ENCODE measurements at regions not wholly inside any gene's neighbourhood (a gene's known extent, or its start where the extent isn't known, plus 50 kb on each side); places are given as distances from the start of the nearest gene placed in this dataset.

DNA sequence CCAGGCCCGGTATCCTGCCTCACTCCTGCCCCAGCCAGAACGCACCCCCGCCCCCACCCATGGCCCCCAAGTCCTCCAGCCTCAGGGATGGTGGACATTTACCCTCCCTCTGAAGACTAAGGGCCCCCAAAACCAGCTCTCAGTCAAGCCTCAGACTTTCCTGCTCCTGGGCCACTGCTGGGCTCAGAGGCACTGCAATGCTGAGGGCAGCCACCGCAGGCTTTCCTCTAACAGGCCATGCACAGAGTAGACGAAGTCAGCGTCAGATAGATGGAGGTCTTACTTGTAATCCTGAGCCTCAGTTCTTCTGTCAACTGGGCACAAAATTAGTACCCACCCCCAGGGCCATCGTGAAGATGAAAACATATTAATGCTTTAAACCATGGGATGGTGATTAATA, 92.6 kb downstream of the TTC32 start:
- RAD21 ChIA-PET (ENCODE audit: unreplicated experiment): no interaction called here
- Histone ChIP-seq H3K27me3 (replicated peaks in 1 of 2; ENCODE audit: control insufficient read depth in 2 of 2, insufficient read depth in 2 of 2, low read length in 1 of 2) (no peaks in the 10 kb centered on the region; a peak in 1 of 4 replicates), H3K9ac (ENCODE audit: control insufficient read depth, insufficient read depth, low read length) (no peak overlapping the region), H3K27ac (ENCODE audit: control insufficient read depth, insufficient read depth) (no peak overlapping the region), H2AFZ (ENCODE audit: control insufficient read depth, low read depth, low read length) (no peak overlapping the region), H3K4me2 (ENCODE audit: control insufficient read depth, insufficient read depth) (no peak overlapping the region), H3K4me3 (no peak overlapping the region), H3K9me3 (replicated peaks; ENCODE audit: control insufficient read depth, insufficient read depth, low read length) (no peaks in the 10 kb centered on the region), H3K36me3 (ENCODE audit: control insufficient read depth in 2 of 2, insufficient read depth in 2 of 2, low read length in 1 of 2) (no peaks in the 10 kb centered on the region), H3K79me2 (ENCODE audit: control insufficient read depth, insufficient read depth, low read length) (no peaks in the 10 kb centered on the region), H3K4me1 (ENCODE audit: control insufficient read depth, insufficient read depth, low read length) (no peaks in the 10 kb centered on the region; the same call in 1 of the 2 replicates), H4K20me1 (ENCODE audit: control insufficient read depth, insufficient read depth) (no peaks in the 10 kb centered on the region)
- FAIRE-seq (no peak), ATAC-seq (no peak), DNase-seq (ENCODE audit: low read depth, low spot score) (no peak)
- CTCF ChIA-PET: no interaction called here
- SMC1A ChIA-PET (ENCODE audit: uncharacterized antibody, unreplicated experiment): interaction anchor here (1.0 kb wide), 1 partner anchor 17 kb away, joined by 3 read pairs; no protein-coding TSS in a partner anchor
- in situ Hi-C loops (cut with MboI): no loop called here
- WGBS (ENCODE audit: insufficient coverage, insufficient replicate concordance, low lambda C conversion rate, missing lambda C conversion rate): 4% methylated on average over 7 of the region's 7 CpGs
- POLR2A ChIA-PET: no interaction called here
- intact Hi-C loops (cut with micrococcal nuclease; ENCODE audit: unreplicated experiment): no loop called here
- no peak for TF ChIP-seq HCFC1 (IDR thresholded peaks at IDR 0.05; ENCODE audit: low read length)
- no peak for TF ChIP-seq BCL11A (IDR thresholded peaks at IDR 0.05; ENCODE audit: low read depth, low read length)
- TF ChIP-seq HDAC6 (IDR thresholded peaks at IDR 0.05; ENCODE audit: unreplicated experiment): no peak
- TF ChIP-seq SREBF1 (IDR thresholded peaks at IDR 0.05; ENCODE audit: low read length): no peak
- TF ChIP-seq, protein P1, sequence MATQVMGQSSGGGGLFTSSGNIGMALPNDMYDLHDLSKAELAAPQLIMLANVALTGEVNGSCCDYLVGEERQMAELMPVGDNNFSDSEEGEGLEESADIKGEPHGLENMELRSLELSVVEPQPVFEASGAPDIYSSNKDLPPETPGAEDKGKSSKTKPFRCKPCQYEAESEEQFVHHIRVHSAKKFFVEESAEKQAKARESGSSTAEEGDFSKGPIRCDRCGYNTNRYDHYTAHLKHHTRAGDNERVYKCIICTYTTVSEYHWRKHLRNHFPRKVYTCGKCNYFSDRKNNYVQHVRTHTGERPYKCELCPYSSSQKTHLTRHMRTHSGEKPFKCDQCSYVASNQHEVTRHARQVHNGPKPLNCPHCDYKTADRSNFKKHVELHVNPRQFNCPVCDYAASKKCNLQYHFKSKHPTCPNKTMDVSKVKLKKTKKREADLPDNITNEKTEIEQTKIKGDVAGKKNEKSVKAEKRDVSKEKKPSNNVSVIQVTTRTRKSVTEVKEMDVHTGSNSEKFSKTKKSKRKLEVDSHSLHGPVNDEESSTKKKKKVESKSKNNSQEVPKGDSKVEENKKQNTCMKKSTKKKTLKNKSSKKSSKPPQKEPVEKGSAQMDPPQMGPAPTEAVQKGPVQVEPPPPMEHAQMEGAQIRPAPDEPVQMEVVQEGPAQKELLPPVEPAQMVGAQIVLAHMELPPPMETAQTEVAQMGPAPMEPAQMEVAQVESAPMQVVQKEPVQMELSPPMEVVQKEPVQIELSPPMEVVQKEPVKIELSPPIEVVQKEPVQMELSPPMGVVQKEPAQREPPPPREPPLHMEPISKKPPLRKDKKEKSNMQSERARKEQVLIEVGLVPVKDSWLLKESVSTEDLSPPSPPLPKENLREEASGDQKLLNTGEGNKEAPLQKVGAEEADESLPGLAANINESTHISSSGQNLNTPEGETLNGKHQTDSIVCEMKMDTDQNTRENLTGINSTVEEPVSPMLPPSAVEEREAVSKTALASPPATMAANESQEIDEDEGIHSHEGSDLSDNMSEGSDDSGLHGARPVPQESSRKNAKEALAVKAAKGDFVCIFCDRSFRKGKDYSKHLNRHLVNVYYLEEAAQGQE (IDR thresholded peaks at IDR 0.05; ENCODE audit: low read depth, low read length): no peak
- no peak for TF ChIP-seq MYC (IDR thresholded peaks at IDR 0.05; ENCODE audit: insufficient read depth, insufficient read length, insufficient replicate concordance, low read length, severe bottlenecking)
- TF ChIP-seq NFYB (IDR thresholded peaks at IDR 0.05; ENCODE audit: insufficient read depth, low read depth, low read length): no peak
- TF ChIP-seq CREM (IDR thresholded peaks at IDR 0.05; ENCODE audit: low read depth): no peak
- no peak for TF ChIP-seq ZNF24 (IDR thresholded peaks at IDR 0.05)
- TF ChIP-seq SPI1 (IDR thresholded peaks at IDR 0.05; ENCODE audit: borderline replicate concordance, insufficient read depth, low read depth, low read length): no peak
- no peak for TF ChIP-seq CEBPB (IDR thresholded peaks at IDR 0.05; ENCODE audit: borderline replicate concordance in 1 of 2, low read depth in 2 of 2, low read length in 2 of 2)
- no TSS peak for BruUV-seq (replicated peaks)

All from GM12878 (cell line).